ENCODE measurements at regions not wholly inside any gene's neighbourhood (a gene's known extent, or its start where the extent isn't known, plus 50 kb on each side); places are given as distances from the start of the nearest gene placed in this dataset.

- Mint-ChIP-seq H3K27ac (no peak overlapping the region; a peak in 1 of 7 replicates), H3K36me3 (ENCODE audit: insufficient read depth in 1 of 3, low read depth in 3 of 3) (peaks cover 0 to 11% (median under 1%) of the 10 kb centered on the region in 3 experiments; a peak in 2 of 7 replicates), H3K4me1 (0 out of 4 replicates have a peak, but pooled peaks cover 0 to 3% of the 10 kb centered on the region in 2 experiments), H3K27me3 (ENCODE audit: low read depth) (no peaks in the 10 kb centered on the region), H3K9me3 (peaks cover 3 to 17% of the 10 kb centered on the region in 2 experiments; a peak in 4 of 5 replicates), H3K4me3 (no peak overlapping the region)
- Histone ChIP-seq H3K4me1 (ENCODE audit: insufficient read depth, low read length) (no peaks in the 10 kb centered on the region), H3K9me3 (ENCODE audit: control insufficient read depth, low read depth, low read length) (no peaks in the 10 kb centered on the region), H3K4me2 (ENCODE audit: insufficient read depth, insufficient read length, low read length) (no peak overlapping the region), H2BK5ac (ENCODE audit: insufficient read length, low read length) (no peak overlapping the region), H3K27ac (ENCODE audit: insufficient read length, low read depth, low read length) (no peak overlapping the region), H2BK12ac (ENCODE audit: insufficient read length, low read depth, low read length) (no peak overlapping the region), H3K9ac (ENCODE audit: extremely low read depth, insufficient read length, low read length) (no peak overlapping the region), H2BK20ac (ENCODE audit: low read depth, low read length, poor library complexity, severe bottlenecking) (no peak overlapping the region), H4K5ac (ENCODE audit: insufficient read length, low read depth, low read length) (no peak overlapping the region), H3K79me1 (ENCODE audit: insufficient read depth, low read depth, low read length, poor library complexity, severe bottlenecking) (no peaks in the 10 kb centered on the region), H3K56ac (ENCODE audit: insufficient read length, low read depth, low read length) (no peak overlapping the region), H3K23ac (ENCODE audit: insufficient read length, low read depth, low read length) (no peak overlapping the region), H2BK120ac (ENCODE audit: low read depth, low read length, poor library complexity, severe bottlenecking) (no peak overlapping the region), H3K79me2 (ENCODE audit: insufficient read depth, low read length) (no peaks in the 10 kb centered on the region), H2AFZ (ENCODE audit: low read length) (no peak overlapping the region), H3T11ph (ENCODE audit: low read length) (no peak overlapping the region), H3K18ac (ENCODE audit: insufficient read length, low read depth, low read length) (no peak overlapping the region), H3K4ac (ENCODE audit: low read depth, low read length) (no peak overlapping the region), H4K91ac (ENCODE audit: insufficient read length, low read depth, low read length) (no peak overlapping the region), H4K8ac (replicated peaks; ENCODE audit: insufficient read length, low read depth, low read length) (no peak overlapping the region), H3K27me3 (ENCODE audit: insufficient read depth, low read length) (no peaks in the 10 kb centered on the region), H2AK5ac (ENCODE audit: insufficient read length, low read length) (no peak overlapping the region), H4K20me1 (ENCODE audit: control insufficient read depth, insufficient read depth, insufficient read length) (no peaks in the 10 kb centered on the region), H2BK15ac (ENCODE audit: low read depth, low read length) (no peak overlapping the region), H3K14ac (ENCODE audit: insufficient read depth, low read length) (no peak overlapping the region), H3K23me2 (ENCODE audit: insufficient read length, low read depth, low read length, poor library complexity, severe bottlenecking) (no peaks in the 10 kb centered on the region)
- WGBS (ENCODE audit: extremely low coverage, insufficient read length, low lambda C conversion rate) = 100% methylated on average over 1 of the region's 10 CpGs
- TF ChIP-seq CTCF (conservative IDR thresholded peaks at IDR 0.05) = no peak
- DNase-seq = no peak
Measured at GRCh38 chr3:83633758-83634157, 1325.0 kb upstream of the CADM2 start.
